Breast epithelium (tissue), 3 donors: ENCODE measurements at regions not wholly inside any gene's neighbourhood (a gene's known extent, or its start where the extent isn't known, plus 50 kb on each side); places are given as distances from the start of the nearest gene placed in this dataset.

ENCODE experiments used
- POLR2A ChIP-seq: fragments of 450-650 bp; IDR thresholded peaks from one replicate; pipeline ENCODE4 v1.6.1; 2016; ENCODE audit warnings: antibody characterized with exemption, mild to moderate bottlenecking, moderate library complexity
- POLR2AphosphoS5 ChIP-seq, 3 donors: sonication (generic); formaldehyde crosslinking; IDR thresholded peaks; one replicate each; pipeline ENCODE4 v1.6.1; 2017; ENCODE audit warnings: antibody characterized with exemption in 3 of 3
- TF ChIP-seq, protein P1 (sequence below), 3 donors: fragments of 450-650 bp; IDR thresholded peaks; one replicate each; pipeline ENCODE4 v1.5.1; 2016 to 2017; ENCODE audit warnings: antibody characterized with exemption in 3 of 3, mild to moderate bottlenecking in 3 of 3, moderate library complexity in 3 of 3

DNA sequence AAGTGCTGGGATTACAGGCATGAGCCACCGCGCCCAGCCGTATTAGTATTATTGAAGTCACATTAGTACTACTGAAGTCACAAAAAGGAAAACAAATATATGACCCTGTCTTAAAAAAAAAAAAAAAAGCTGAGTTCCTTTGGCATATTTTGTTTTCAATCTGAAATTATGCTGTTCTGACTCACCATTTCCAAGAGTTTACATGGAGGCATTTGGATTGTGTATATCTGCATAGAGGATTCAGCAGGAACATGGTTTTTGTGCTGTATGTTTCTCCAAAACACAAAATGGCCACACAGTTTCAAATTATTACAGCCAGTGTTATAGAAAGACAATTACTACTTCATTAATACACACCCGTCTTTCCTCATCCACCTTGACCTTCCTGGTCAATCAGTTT is 103.5 kb upstream of the TSC22D1 start:
- TF ChIP-seq, protein P1, sequence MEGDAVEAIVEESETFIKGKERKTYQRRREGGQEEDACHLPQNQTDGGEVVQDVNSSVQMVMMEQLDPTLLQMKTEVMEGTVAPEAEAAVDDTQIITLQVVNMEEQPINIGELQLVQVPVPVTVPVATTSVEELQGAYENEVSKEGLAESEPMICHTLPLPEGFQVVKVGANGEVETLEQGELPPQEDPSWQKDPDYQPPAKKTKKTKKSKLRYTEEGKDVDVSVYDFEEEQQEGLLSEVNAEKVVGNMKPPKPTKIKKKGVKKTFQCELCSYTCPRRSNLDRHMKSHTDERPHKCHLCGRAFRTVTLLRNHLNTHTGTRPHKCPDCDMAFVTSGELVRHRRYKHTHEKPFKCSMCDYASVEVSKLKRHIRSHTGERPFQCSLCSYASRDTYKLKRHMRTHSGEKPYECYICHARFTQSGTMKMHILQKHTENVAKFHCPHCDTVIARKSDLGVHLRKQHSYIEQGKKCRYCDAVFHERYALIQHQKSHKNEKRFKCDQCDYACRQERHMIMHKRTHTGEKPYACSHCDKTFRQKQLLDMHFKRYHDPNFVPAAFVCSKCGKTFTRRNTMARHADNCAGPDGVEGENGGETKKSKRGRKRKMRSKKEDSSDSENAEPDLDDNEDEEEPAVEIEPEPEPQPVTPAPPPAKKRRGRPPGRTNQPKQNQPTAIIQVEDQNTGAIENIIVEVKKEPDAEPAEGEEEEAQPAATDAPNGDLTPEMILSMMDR (IDR thresholded peaks at IDR 0.05): no peak
- TF ChIP-seq POLR2A (no peak), POLR2AphosphoS5 (IDR thresholded peaks at IDR 0.05) (no peak)
